H1 (cell line): ENCODE measurements at regions not wholly inside any gene's neighbourhood (a gene's known extent, or its start where the extent isn't known, plus 50 kb on each side); places are given as distances from the start of the nearest gene placed in this dataset.

Experiments
- CTCF ChIP-seq, 3 experiments: IDR thresholded peaks; 1 replicate in 2 of 3; 2 replicates in 1 of 3; pipeline versions ENCODE4 v1.5.1 to v1.6.1; 2011; ENCODE audit warnings: low read length in 3 of 3, mild to moderate bottlenecking in 3 of 3, inconsistent platforms in 2 of 3, low read depth in 1 of 3, moderate library complexity in 1 of 3; ENCODE audit not compliant: insufficient read depth in 1 of 3; ENCODE audit errors: control extremely low read depth in 1 of 3
- JUND ChIP-seq: IDR thresholded peaks from 2 replicates; pipeline ENCODE4 v1.6.1; 2011; ENCODE audit warnings: mild to moderate bottlenecking, improper control_type of control experiment, low read length
- RFX5 ChIP-seq: IDR thresholded peaks from 2 replicates; pipeline ENCODE4 v1.6.1; 2011; ENCODE audit warnings: low read depth, low read length, improper control_type of control experiment, borderline replicate concordance
- SRF ChIP-seq: IDR thresholded peaks from 2 replicates; pipeline ENCODE4 v1.6.1; 2011; ENCODE audit warnings: mild to moderate bottlenecking, low read depth, low read length, moderate library complexity

GRCh38 chr1:54489627-54490250 is 58.3 kb upstream of the ACOT11 start:
- TF ChIP-seq SRF, result no peak
- TF ChIP-seq CTCF (IDR thresholded peaks at IDR 0.05; ENCODE audit: control extremely low read depth in 1 of 3, insufficient read depth in 1 of 3, low read depth in 1 of 3, low read length in 3 of 3), result no peak
- no peak for TF ChIP-seq JUND
- TF ChIP-seq RFX5, result no peak
